PFSK-1 (cell line): ENCODE measurements at regions not wholly inside any gene's neighbourhood (a gene's known extent, or its start where the extent isn't known, plus 50 kb on each side); places are given as distances from the start of the nearest gene placed in this dataset.

Source experiments
- FOXP2 ChIP-seq: optimal IDR thresholded peaks from 2 replicates; pipeline ENCODE3; 2011; ENCODE audit warnings: borderline replicate concordance, control low read depth, inconsistent platforms; ENCODE audit not compliant: insufficient read depth; ENCODE audit errors: extremely low read length, extremely low read depth
- POLR2AphosphoS5 ChIP-seq: IDR thresholded peaks from 2 replicates; pipeline ENCODE4 v1.6.1; 2012; ENCODE audit warnings: low read depth, mild to moderate bottlenecking, control low read depth, low read length, moderate library complexity
- REST ChIP-seq, 2 experiments: IDR thresholded peaks; 2 replicates each; pipeline versions ENCODE4 v1.6.1 to v1.8.0; 2011 to 2012; ENCODE audit warnings: low read depth in 2 of 2, low read length in 2 of 2, control low read depth in 1 of 2, inconsistent platforms in 1 of 2, mild to moderate bottlenecking in 1 of 2, moderate library complexity in 1 of 2; ENCODE audit not compliant: insufficient read depth in 1 of 2
- SIN3A ChIP-seq: IDR thresholded peaks from 2 replicates; pipeline ENCODE4 v1.6.1; 2012; ENCODE audit warnings: mild to moderate bottlenecking, low read length, moderate library complexity, borderline replicate concordance; ENCODE audit not compliant: insufficient read depth
- TAF1 ChIP-seq: IDR thresholded peaks from 2 replicates; pipeline ENCODE4 v1.6.1; 2012; ENCODE audit warnings: low read length, control low read depth, borderline replicate concordance; ENCODE audit not compliant: insufficient read depth

DNA sequence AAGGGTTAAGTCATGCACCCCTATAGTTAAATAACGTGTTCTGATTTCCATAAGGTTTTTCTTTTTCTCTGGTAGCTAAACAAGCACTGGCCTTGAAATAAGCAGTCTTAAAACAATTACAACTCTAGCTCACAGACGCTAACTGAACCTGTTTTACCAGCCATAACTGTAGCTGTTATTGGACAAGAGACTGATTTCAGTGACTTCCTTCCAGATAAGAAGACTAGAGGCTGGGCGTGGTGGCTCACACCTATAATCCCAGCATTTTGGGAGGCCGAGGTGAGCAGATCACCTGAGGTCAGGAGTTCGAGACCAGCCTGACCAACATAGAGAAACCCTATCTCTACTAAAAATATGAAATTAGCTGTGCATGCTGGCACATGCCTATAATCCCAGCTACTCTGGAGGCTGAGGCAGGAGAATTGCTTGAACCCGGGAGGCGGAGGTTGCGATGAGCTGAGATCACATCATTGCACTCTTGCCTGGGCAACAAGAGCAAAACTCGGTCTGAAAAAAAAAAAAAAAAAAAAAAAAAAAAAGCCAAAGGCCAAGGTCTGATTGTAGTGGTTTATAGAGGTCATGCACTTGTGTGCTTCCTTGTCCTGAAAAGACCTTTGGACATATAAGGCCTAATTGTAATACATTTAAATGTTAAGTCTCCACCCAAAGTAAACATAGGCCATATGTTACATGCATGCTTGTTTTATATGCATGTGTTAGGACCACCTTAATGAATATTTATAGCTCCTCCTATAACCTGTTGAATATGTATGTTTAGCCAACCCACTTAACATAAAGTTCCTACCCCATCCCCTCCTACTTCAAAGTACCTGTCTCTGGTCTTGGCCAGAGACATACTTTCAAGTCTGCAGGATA, 319.5 kb upstream of the CA10 start:
- TF ChIP-seq FOXP2 (no peak), SIN3A (no peak), TAF1 (no peak), POLR2AphosphoS5 (no peak), REST (IDR thresholded peaks at IDR 0.05; ENCODE audit: insufficient read depth in 1 of 2, low read depth in 2 of 2, low read length in 2 of 2) (no peak)

DNA sequence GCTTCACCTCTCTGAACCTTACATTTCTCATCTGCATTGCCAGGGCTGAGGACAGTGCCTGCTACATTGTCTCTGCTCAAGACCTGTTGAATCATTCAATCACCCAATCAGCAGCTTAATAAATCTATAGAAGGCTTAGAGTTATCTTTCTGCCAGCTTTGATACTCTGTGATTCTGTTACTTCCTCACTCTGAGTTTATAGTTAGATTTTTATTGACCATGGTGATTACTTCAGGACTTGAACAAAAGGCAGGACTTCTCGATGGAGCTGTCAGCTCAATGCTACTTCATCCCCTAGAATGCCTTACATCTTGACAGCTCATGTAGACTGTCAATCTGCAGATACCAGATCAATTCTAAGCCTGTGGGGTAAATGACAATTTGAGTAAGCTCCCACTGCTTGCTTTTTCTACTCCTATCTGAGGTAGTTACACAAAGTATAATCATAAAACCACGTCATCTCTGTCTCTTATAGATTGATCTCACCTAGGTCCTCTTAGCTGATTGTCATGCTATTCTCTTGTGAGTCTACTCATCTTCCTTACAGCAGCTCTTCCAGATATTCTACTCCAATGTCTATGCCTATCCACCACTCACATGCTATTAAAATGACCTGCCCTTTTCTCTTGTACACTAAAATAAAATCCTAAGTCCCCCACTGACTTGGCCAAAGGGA, 318.3 kb upstream of the CA10 start:
- TF ChIP-seq POLR2AphosphoS5 (no peak), SIN3A (no peak), TAF1 (no peak), REST (IDR thresholded peaks at IDR 0.05; ENCODE audit: insufficient read depth in 1 of 2, low read depth in 2 of 2, low read length in 2 of 2) (no peak)

DNA sequence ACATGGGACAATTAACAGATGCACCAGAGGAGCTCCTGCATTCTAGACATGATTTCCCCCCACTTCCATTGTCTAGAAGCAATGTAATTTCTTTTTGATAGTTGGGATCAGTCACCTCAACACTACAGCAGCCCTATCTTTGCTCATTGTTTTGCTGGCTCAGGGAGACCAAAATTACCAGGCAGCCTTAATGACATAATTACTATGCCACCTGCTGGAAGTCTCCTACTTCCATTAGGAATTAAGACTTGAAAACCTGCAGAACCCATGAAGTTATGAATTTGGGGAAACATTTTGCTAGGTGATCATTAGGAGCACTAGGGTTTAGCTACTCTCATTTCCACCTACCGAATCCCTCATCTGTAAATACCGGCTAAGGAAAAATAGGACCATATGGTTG, 312.0 kb upstream of the CA10 start:
- TF ChIP-seq REST (IDR thresholded peaks at IDR 0.05; ENCODE audit: insufficient read depth in 1 of 2, low read depth in 2 of 2, low read length in 2 of 2) (no peak), TAF1 (no peak)

- TF ChIP-seq POLR2AphosphoS5 (no peak), TAF1 (no peak), SIN3A (no peak), REST (IDR thresholded peaks at IDR 0.05; ENCODE audit: insufficient read depth in 1 of 2, low read depth in 2 of 2, low read length in 2 of 2) (no peak), FOXP2 (no peak)
These were observed 306.9 kb upstream of the CA10 start for GRCh38 chr17:52465407-52465806.
